ENCODE measurements at regions not wholly inside any gene's neighbourhood (a gene's known extent, or its start where the extent isn't known, plus 50 kb on each side); places are given as distances from the start of the nearest gene placed in this dataset.

DNA sequence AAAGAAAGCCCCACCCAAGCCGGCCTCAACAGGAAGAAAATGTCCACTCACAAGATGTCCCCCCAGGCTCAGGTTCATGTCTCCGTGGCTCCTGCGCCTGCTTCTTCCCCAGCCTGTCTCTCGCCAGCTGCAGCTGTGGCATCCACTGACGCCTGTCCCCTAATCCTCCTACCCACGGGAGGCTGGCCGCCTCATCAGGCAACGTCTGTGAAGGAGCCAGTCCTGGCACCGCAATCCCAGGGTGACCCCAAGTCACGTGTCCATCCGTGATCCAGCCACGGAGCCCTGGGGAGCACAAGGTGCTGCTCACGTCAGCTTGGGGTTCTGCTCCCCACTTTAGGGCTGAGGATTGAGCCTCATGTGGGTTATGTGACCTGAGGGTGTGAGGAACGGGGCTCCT, 640.3 kb downstream of the CDH26 start:
- no peak for DNase-seq

DNA sequence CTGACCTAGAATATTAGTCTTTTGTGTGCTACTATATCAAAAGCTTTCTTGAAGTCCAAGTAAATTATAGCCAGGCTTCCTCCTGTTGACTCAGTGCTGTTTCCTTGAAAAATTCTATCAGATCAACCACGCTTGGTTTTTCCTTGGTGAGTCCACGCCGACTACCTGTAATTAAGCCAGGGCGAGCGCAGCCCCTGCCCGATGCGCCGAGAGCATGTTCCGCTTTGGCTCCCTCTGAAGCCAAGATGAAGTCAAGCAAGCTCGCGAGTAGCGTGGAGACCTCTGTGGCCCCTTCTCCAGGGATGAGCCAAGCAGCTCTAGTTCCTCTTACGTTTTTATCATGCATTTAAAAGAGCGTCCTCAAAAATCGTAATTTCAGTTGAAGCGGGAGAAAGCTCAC, 641.2 kb downstream of the CDH26 start:
- DNase-seq: no peak

DNA sequence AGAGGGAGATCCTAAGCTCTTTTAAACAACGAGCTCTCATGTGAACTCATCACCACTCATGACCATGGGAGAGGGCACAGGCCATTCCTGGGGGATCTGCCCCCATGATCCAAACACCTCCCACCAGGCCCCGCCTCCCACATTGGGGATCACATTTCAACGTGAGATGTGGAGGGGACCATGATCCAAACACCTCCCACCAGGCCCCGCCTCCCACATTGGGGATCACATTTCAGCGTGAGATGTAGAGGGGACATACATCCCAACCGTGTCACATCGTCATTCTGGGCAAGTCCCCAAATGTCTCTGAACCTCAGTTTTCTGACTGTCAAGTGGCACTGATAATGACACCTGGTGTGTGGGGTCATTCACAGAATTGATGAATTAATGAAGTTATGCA, 641.8 kb downstream of the CDH26 start:
- no peak for DNase-seq

DNA sequence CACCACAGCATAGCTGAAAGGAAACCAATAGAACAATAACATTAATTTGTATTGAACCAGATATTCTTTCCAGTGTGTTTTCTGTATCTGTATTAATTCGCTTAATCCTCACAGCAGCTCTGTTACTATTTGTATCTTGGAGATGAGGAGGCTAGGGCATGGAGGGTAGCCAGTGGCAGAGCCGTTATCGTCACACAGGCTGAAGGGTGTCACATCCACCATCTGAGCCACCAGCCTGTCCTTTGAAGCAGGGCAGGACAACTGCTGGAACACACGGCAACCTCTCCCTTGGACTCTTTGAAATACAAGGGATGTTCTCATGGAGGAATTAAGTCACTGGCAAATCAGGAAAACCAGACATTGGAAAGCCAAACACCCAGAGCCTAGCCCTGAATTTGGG, 628.0 kb upstream of the CDH4 start:
- no peak for DNase-seq

DNA sequence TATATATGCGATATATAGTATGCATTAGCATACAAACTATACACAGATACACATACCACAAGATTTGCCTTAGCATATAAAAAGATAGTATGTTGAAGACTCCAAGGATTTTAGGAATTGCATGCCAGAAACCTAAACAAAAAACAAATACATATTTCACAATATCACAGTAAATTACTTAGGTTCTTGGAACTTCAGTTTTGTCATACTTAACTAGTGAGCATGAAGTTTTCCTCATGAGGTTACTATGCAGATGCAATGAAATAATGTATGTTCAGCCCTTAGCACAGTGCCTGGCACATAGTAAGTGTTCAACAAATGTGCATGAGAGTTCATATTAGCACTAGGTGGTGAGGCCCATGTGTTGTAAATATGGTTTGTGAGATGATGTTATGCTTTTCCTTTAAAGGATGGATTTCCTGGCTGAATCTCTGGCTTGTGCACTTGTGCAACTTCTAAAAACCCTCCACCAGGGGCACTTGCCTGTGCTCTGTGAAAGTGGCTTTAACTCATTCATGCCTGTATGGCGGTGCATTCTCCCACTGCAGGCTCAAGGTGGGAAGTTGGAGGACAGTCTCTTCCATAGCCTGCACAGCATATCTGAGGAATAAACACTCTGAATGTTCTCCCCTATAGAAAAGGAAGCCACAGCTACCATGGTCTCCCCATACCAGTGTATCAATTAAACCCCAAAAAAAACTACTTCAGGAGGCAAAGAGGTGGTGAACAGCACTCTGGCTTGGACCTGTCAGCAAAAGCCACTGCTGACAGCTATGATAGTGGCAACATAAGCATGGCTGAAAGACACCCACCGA, 624.1 kb upstream of the CDH4 start:
- DNase-seq: no peak

DNA sequence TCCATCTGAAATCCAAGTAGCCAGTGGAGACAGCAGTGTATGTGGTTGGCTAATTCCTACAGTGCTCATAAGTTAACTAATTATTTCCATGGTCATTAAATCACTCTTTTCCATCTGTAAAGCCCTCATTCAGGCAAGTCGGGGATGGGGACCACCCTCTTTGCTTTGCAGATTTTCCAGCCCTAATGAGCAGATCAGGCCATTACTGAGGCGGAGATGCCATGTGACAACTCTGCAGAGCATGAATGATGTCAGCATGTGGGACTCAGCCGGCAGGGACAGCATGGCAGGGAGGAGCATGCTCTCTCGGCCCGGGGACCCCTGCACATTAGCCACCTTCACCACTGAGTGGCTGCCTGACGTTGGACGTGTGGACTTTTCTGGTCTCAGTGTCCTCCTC, 623.3 kb upstream of the CDH4 start:
- DNase-seq: no peak

DNA sequence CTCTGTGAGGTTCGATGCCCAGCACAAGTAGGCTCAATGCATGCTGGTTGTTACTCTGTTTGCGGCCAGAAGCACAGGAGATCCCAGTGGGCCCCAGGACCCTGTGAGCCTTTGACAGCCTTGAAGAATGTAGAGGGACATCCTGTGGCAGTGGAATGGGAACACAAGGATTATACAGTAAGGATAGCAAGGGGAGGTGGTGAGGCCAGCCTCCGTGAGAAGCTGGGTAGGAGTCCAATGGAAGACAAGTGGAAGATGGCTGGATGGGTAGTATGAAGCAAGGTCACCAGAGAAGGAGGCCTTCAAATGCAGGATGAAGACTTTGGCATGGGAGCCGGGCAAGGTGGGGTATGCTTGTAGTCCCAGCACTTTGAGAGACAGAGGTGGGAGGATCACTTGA, 622.9 kb upstream of the CDH4 start:
- DNase-seq: no peak

DNA sequence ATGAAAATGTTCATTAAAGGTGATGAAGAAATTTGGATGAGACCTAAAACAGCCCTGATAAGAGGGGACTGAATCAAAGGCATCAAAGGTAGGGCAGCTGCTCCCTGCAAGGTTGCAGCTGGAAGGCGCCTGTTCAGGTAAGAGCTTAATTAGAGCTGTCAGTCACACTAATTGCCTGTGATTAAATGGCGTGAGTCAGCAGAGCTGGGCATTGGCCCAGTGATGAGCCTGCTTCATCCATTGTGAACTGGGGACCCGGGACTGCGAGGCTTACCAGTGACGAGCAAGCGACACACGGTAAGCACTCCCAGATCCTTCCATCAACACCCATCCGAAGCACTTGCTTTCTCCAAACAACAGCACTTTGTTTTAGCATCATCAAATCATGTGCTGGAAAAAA, 621.5 kb upstream of the CDH4 start:
- no peak for DNase-seq

DNA sequence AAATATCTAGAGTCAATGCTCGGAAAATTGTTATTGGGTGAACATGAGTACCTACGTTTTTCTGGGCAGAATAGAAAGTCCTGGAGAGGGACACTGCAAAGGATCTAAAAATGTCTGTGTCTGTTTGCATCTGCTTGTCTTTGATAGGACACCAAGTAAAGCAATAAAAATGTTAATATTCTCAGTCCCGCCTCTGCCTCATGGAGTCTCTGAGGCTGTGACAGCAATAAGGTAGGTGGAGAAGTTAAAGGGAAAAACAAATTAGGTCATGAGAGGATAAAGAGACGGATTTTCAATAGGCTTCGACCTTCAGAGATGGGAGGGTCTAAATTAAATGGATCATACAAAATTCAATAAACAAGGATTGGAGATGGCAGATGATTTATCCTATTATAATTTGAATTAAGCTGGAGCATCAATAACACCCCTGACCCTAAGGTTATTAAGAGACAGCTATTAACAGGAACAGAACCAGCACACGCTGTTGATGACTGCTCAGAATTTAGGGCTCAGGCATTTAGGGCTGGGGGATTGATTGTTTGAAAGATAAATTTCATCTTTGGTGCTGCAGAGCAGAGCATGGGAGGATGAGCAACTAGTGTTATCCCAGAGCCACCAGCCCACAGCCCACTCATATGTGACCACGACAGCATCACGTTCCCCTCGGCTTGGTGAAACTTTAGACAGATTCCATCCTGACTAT, 620.3 kb upstream of the CDH4 start:
- DNase-seq: no peak

DNA sequence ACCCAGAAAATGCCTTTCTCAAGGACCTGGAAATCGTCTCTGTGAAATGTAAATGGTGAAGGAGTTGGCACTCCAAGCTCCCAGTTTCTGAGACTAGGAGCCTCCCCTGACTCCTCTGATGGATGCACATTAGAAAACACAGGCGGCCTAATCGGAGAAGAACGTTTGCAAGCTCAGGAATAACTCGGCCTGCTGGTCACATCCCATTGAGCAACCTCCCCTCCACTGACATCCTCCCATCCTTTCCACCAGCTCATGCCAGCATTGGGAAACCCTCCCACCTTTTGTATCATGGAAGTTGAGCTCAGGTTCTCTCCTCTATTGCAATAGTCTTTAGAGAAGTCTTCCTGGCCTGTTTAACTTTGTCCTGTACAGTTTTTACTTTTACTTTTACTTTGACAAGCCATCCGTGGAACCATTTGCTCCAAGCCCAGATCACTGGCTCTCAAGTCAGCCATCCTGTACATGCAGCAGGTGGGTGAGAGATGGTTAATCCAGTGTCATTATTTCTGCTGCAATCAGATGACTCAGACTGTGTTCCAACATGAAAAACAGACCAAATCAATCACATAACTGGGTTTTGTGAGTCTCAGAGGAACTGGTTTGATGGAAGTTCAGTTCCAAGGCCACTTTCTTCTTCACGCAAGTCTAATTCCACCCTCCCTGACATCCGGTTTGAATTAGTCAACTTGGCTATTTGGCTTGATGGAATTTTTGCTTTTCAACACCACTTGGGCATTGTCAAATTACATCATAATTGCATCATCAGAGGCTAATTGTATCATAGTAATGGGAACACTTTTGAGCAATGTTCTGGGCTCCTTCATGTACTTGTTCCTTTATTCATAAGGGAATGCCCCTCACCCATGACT, 619.4 kb upstream of the CDH4 start:
- DNase-seq: no peak

DNA sequence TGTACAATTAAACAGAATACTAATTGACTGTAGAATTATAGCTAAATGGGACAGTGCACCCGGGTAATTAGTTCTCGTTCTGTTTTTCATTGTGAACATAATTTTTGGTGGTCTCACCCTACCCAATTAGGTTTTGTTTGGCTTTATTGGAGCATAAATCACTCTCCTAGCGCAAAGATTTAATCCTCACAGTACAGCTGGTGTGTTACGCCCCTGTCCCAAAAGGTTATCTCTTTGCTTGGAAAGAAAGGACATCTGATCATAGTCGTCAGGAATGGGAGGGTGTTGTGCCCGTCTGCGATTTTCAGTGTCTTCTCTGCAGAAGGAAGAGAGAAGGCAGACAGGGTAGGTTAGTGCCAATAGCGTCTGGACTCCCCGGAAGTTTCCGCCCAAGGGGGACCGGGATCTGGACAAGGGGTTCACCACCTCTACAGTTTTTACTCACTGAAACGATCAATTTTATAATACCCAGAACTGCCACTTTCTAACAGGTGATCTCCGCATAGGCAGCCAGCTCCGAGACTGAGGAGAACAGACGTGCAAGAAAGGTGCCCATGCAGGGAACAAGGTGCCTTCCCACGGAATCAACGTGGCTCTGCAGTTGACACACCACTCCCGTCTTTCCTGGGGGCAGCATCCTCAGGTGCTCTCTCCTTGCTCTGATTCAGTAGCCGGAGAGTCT, 617.4 kb upstream of the CDH4 start:
- no peak for DNase-seq

DNA sequence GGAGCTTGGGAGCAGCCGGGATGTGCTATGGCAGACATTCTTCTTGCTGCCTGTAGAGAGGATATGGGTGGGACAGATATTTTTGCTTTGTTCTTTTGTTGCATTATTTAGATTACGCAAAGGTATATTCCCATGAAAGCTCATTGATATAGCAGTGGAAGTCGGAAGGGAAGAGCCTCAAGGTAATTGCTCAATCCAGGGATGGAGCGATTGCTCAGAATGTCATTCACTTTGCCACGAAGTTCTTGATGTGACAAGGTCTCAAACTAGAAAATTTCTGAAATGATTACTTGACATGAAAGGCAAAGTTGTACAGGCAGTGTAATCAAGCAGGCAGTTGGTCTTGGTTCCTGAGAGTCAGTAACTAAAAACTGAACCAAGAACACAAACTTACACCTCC, 615.6 kb upstream of the CDH4 start:
- DNase-seq: no peak

DNA sequence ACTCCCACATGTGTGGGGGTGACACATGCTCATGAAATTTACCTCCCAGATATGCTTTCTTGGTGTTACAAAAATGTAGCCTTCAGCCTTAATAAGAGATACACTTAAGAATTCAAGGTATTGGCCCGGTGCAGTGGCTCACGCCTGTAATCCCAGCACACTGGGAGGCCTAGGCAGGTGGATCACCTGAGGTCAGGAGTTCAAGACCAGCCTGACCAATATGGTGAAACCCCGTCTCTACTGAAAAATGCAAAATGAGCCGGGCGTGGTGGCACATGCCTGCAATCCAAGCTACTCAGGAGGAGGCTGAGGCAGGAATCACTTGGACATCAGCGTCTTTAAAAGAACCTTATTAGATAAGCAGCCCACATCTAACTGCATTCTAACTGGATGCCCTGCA, 614.3 kb upstream of the CDH4 start:
- DNase-seq: no peak

DNA sequence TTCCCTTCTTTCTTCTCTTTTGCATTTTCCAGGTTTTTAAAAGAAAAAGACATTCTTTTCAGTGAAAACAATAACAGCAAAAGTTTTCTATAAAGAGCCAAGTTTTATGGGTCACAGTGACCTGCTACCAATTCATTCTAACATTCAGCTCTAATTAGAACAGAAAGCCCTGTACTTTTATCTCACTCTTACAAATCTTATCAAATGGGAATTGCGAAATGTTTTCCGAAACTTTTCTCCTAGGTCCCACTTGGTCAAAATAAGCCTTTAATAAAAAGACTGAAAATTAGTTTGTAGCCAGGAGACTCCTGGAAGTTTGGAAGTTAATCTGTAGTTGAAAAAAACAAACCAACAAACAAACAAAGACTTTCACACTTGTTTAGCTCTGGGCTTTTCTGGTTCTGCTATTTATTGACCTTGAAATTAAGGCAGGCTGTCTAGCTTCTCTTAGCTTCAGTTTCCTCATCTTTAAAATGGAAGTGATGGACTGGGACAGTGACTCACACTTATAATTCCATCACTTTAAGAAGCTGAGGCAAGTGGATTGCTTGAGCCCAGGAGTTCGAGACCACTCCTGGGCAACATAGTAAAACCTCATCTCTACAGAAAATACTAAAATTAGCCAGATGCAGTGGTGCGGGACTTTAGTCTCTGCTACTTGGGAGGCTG, 613.5 kb upstream of the CDH4 start:
- DNase-seq: no peak

DNA sequence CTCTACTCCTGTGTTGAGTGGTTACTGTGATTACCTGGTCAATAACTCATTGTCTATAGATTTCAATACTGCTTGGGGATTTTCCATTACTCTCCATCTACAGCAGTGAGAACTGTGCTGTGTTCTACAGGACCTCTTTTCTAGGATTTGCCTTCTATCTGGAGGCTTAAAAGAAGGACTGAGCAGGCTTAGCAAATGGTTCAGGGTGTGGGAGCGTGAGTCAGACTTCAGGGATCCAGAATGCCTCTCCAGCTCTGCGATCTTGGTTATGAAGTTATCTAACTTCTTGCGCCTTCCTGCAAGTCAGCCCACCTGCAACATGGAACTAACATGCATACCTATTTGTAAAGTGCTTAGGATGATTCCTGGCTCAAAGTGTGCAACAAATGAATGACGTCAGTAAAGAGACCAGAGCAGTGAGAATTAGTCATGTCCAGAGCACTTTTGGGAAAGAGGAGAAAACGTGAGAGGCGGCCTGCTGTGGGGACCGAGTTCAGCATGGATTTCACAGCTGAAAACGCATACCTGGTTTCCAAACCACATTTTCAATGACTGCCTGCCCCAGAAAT, 610.1 kb upstream of the CDH4 start:
- DNase-seq: no peak

DNA sequence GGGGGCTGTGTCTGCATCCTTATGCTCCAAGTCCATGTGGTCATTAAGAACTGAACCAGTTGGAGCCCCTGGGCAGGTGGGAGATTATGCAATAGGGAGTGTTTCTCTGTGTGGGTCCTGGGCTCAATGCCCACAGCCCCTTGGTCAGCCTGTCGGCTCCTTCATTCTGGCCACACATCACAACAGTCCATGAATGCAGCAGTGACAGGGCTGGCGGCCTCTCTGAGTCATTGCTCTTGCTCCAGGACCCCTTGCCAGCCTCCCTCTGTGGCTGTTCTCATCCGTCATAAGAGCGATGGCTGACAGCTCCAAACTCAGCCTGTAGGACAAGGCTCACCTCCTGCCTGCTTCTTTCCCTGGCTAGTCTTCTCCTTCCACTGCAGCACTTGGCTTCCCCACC, 609.5 kb upstream of the CDH4 start:
- no peak for DNase-seq

DNA sequence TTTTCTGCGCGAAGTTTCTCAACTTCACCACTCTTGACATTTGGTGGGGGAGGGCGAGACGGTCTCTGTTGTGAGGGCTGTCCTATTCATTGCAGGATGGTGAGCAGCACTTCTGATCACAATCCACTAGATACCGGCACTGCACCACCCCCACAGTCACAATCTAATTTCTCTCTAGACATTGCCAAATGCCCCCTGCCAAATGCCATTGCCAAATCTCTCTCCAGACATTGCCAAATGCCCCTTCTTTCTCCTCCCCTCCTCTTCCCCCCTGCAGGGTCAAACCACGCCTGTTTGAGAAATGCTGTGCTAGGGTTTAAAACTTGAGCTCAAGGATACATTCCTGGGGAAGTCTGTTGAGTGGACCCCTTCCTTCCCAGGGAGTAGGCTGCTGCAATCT, 603.5 kb upstream of the CDH4 start:
- DNase-seq: no peak

DNA sequence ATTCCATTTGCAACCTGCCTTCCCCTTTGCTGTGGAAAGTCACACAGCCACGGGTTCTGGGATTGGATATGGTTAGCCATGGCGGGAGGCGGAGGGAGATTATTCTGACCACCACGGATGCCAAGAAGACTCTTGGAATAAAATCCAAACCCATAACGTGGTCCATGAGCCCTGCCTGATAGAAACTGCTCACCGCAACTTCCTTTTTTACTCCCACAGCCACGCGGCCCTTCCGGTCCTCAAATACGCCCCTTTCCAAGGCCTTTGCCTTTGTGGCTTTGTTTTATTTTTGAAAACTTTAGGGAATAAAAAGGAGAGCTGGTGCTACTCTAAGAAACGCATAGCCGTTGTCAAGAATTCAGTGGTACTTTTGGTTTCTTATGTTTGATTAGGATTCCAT, 602.5 kb upstream of the CDH4 start:
- no peak for DNase-seq

DNA sequence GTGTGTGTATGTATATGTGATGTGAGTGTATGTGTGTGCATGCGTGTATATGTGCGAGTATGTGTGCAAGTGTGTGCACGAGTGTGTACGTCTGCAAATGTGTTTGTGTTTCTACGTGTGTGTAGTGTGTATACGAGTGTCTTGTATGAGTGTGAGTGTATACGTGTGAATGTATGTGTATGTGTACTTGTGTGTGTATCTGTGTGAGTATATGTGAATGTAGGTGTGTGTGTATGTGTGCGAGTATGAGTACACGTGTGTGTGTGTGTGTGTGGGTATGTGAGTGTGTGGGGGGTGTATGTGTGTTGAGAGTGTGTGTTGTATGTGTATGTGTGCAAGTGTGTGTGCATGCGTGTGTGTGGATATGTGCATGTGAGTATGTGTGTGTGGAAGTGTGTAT, 602.0 kb upstream of the CDH4 start:
- DNase-seq: no peak

DNA sequence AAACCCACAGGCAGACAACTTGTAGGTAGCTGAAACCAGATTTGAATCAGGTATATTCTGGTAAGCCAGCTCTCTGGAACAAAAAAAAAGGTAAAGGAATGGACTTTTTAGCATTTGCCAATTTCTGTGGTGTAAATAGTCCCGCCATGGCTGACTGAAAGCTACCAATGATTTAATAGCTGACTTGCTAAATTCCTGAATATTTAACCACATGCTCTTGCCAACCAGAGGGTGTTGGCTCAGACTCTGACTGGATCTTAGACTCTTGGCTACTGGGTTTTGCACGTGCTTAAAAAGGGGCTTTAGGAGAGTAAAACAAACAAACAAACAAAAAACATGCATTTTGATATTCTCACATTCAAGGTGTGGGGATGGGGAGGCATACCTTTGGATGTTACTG, 600.0 kb upstream of the CDH4 start:
- no peak for DNase-seq

DNA sequence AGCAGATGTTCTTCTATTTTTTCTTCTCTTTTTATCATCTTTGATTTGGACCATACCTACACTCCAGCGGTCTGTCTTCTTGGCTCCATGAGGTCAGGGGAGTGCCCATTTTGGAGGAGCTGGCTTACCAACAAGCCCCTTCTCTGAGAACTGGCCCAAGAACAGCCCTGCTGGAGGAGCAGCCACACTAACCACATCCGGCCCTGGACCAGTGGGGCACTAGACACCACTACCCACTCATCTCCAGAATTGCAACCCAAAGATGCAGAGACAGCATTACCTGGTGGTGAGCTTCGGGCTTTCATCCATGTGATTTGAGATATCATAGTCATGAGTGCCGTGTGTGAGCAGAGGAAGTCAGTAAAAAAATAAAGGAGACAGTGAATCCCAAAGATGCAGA, 599.4 kb upstream of the CDH4 start:
- no peak for DNase-seq

DNA sequence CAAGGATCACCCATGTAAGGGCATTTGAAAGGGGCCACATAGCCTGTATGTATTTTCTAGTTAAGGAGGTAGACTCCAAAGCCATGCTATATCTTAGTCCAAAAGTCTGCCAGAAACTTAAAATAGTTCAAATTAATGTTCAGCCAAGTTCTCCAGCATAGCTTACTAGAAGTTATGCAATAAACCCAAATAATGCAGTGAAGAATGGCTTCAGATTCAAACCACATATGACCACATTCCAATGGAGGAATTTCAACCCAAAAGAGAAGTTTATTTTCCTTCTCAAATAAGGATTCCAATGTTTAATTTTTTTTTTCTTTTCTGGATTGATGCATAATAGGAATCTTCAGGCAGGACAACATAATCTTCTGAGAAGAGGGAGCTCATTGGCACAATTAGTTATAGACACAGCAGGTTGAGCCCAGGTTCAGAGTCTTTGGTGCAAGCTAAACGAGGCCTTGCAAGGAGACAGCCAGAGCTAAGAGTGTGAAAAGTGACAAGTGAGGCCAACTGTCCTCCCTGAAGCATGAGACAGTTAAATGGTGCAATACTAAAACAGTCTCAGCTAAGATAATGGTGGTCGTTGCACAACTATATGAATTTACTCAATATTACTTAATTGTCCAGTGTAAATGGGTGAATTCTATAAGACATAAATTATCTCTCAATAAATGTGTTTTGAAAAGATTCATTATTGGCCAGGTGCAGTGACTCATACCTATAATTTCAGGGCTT, 598.8 kb upstream of the CDH4 start:
- no peak for DNase-seq
